Activated CD4-positive, alpha-beta T cell treated with anti-CD3 and anti-CD28 coated beads, Interleukin-2, amount 10 ng/mL, durations not matched to agents 7 days and 5 days (primary cell): ENCODE measurements at regions not wholly inside any gene's neighbourhood (a gene's known extent, or its start where the extent isn't known, plus 50 kb on each side); places are given as distances from the start of the nearest gene placed in this dataset.

Experiments
- CTCF ChIA-PET: fragments of 350-600 bp; sonication (Branson Sonifier 250); formaldehyde crosslinking; loops from one replicate; lab custom pipeline; 2021; ENCODE audit warnings: antibody characterized with exemption; lab: Charles Lee
- POLR2A ChIA-PET: fragments of 350-600 bp; sonication (Branson Sonifier 250); formaldehyde crosslinking; loops from one replicate; lab custom pipeline; 2021; ENCODE audit warnings: antibody characterized with exemption; lab: Charles Lee
- DNase-seq: peaks from one replicate; pipeline ENCODE4 v3.0.0-alpha.2; 2020
- H3K27ac Mint-ChIP-seq: one replicate; pipeline ENCODE4 v1.8.0; 2021; ENCODE audit warnings: mild to moderate bottlenecking, moderate library complexity, mixed read lengths
- H3K27me3 Mint-ChIP-seq: one replicate; pipeline ENCODE4 v1.8.0; 2021; ENCODE audit warnings: mixed read lengths
- H3K36me3 Mint-ChIP-seq: one replicate; pipeline ENCODE4 v1.8.0; 2021; ENCODE audit warnings: low read depth, mixed read lengths
- H3K4me1 Mint-ChIP-seq: one replicate; pipeline ENCODE4 v1.8.0; 2021; ENCODE audit warnings: mixed read lengths
- H3K4me3 Mint-ChIP-seq: one replicate; pipeline ENCODE4 v1.8.0; 2021; ENCODE audit warnings: mild to moderate bottlenecking, moderate library complexity, mixed read lengths
- H3K9me3 Mint-ChIP-seq: one replicate; pipeline ENCODE4 v1.8.0; 2021; ENCODE audit warnings: mixed read lengths

DNA sequence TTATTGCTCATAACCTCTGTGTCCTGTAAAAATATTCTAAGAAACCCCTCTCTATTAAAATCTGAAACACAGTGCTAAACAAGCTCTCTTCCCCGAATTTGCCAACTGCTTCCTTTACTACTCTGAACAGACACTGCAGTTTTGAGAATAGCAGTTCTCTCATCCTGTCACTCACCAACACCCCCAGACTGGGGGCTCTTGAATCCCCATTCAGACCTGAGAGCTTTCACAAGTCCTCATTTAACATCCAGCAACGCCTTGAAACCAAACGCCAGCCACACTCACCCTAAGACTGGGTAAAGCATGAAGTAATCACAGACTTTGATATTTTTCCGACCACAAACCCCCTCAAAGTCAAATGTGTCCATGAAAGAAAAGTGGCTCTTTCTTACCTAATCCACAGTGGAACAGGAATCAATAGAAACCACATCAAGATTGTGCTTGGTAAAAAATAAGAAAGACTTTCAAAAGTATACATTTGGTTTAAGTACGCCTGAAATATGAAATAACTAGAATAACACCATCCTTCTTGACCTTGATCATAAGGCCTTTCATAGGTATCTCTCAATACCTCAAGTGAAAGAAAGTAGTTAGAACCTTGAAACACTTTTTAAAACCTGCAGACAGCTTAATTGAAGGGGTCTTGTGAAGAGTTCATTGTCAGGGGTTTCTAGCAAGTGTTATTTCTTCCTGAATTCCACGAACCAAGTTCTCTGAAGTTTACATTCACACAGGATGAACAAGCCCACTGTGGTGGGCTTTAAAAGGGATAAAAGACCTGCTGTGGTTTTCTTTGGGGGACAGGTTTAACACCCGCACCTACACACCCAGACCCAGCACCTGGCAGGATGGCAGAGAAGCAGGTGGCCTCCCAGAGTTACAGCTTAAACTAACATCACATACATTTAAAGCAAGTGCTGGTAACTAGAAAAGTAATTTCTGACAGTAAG is 412.6 kb downstream of the MLLT3 start:
- H3K4me1 Mint-ChIP-seq, result peaks cover 51% of the 10 kb centered on the region
- H3K36me3 Mint-ChIP-seq, result peaks cover 20% of the 10 kb centered on the region
- H3K27ac Mint-ChIP-seq, result peak overlapping the region; percentile 87
- peak; percentile 88 for DNase-seq
- H3K4me3 Mint-ChIP-seq, result peak overlapping the region; percentile 34
- H3K27me3 Mint-ChIP-seq, result no peaks in the 10 kb centered on the region
- POLR2A ChIA-PET, result interaction anchor here (0.7 to 1.7 kb wide), 3 partner anchors 33 to 413 kb away, joined by 3 to 7 read pairs (median 3); partner anchors contain the start of gene MLLT3
- CTCF ChIA-PET, result interaction anchor here (0.7 to 1.2 kb wide), 4 partner anchors 14 to 699 kb away, joined by 3 to 5 read pairs (median 3); no protein-coding TSS in a partner anchor
- H3K9me3 Mint-ChIP-seq, result peaks cover 7% of the 10 kb centered on the region

GRCh38 chr9:20208961-20209371 is 413.3 kb downstream of the MLLT3 start:
- DNase-seq, result no peak
- CTCF ChIA-PET, result interaction anchor here (0.8 to 1.7 kb wide), 3 partner anchors 8 to 60 kb away, joined by 3 to 4 read pairs (median 3); no protein-coding TSS in a partner anchor

DNA sequence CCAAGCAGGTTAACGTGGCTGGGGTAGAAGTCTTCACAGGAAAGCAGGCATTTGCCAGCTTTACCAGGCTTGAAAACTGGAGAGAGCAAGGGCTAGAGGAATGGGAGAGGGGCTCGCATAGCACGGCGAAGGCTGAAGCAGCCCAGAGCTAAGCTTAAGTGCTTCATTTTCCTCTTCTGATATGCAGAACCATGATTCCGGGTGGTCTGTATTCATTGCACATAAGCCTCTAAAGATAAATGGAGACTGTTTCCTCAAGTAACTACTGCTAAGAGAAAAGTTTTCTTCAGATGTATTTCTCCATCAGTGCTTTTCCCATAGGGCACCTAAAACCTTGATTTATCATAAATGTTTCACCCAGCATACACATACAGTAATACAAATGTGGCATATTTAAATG is 414.1 kb downstream of the MLLT3 start:
- ChIA-PET CTCF (interaction anchor here (1.7 kb wide), 1 partner anchor 9 kb away, joined by 4 read pairs; no protein-coding TSS in a partner anchor), POLR2A (no interaction called here)
- no peaks in the 10 kb centered on the region for H3K27me3 Mint-ChIP-seq
- peaks cover 51% of the 10 kb centered on the region for H3K4me1 Mint-ChIP-seq
- no peak overlapping the region for H3K4me3 Mint-ChIP-seq
- H3K36me3 Mint-ChIP-seq, result peaks cover 13% of the 10 kb centered on the region
- H3K9me3 Mint-ChIP-seq, result peaks cover 5% of the 10 kb centered on the region
- peak overlapping the region; percentile 87 for H3K27ac Mint-ChIP-seq
- DNase-seq, result no peak

More at GRCh38 chr9:20208961-20209371, 413.3 kb downstream of the MLLT3 start:
- H3K4me1 Mint-ChIP-seq, result peaks cover 51% of the 10 kb centered on the region
- H3K27ac Mint-ChIP-seq, result peak overlapping the region; percentile 87
- POLR2A ChIA-PET, result interaction anchor here (0.6 to 1.7 kb wide), 3 partner anchors 34 to 413 kb away, joined by 3 to 7 read pairs (median 3); partner anchors contain the start of gene MLLT3
- peaks cover 3% of the 10 kb centered on the region for H3K9me3 Mint-ChIP-seq
- peak overlapping the region; percentile 34 for H3K4me3 Mint-ChIP-seq
- no peaks in the 10 kb centered on the region for H3K27me3 Mint-ChIP-seq
- peaks cover 16% of the 10 kb centered on the region for H3K36me3 Mint-ChIP-seq

GRCh38 chr9:20207176-20207575 is 415.1 kb downstream of the MLLT3 start:
- Mint-ChIP-seq H3K36me3 (peaks cover 17% of the 10 kb centered on the region), H3K9me3 (peaks cover 9% of the 10 kb centered on the region), H3K4me3 (no peak overlapping the region), H3K27me3 (no peaks in the 10 kb centered on the region), H3K4me1 (peaks cover 57% of the 10 kb centered on the region), H3K27ac (peak overlapping the region; percentile 62)
- ChIA-PET CTCF (interaction anchor here (0.6 to 1.7 kb wide), 2 partner anchors 10 to 11 kb away, joined by 3 to 4 read pairs; no protein-coding TSS in a partner anchor), POLR2A (no interaction called here)
- no peak for DNase-seq

DNA sequence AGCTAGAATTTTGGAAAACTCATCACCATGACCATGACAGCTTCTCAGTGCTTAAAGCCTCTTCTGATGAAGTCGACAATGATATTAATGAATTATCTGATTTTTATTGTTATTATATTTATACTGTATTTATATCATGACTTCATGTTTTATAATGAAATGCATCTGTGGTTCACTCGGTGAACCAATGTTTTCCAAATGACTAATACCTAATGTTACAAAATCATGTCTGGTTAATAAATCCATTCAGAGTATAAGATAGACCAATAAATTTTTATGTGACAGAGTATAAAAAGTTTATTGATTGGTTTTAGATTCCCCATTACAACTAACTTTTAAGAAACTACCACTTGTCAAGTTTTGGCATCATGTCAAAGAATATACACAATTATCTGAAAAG is 416.5 kb downstream of the MLLT3 start:
- H3K4me1 Mint-ChIP-seq, result peaks cover 66% of the 10 kb centered on the region
- CTCF ChIA-PET, result interaction anchor here (0.6 kb wide), 1 partner anchor 905 kb away, joined by 4 read pairs; no protein-coding TSS in a partner anchor

GRCh38 chr9:20200991-20201431 is 412.2 kb upstream of the SLC24A2 start:
- peaks cover 27% of the 10 kb centered on the region for H3K9me3 Mint-ChIP-seq
- ChIA-PET CTCF (interaction anchor here (1.1 to 1.3 kb wide), 2 partner anchors 12 to 42 kb away, joined by 3 read pairs; no protein-coding TSS in a partner anchor), POLR2A (no interaction called here)
- peak overlapping the region; percentile 50 for H3K27ac Mint-ChIP-seq
- H3K27me3 Mint-ChIP-seq, result peaks cover 2% of the 10 kb centered on the region
- peaks cover 39% of the 10 kb centered on the region for H3K4me1 Mint-ChIP-seq
- no peak overlapping the region for H3K4me3 Mint-ChIP-seq
- no peak for DNase-seq
- peaks cover 27% of the 10 kb centered on the region for H3K36me3 Mint-ChIP-seq

More for the DNA sequence above, 416.5 kb downstream of the MLLT3 start:
- Mint-ChIP-seq H3K36me3 (peaks cover 23% of the 10 kb centered on the region), H3K27ac (no peak overlapping the region), H3K27me3 (peaks cover 2% of the 10 kb centered on the region), H3K9me3 (peaks cover 19% of the 10 kb centered on the region), H3K4me3 (no peak overlapping the region)
- POLR2A ChIA-PET, result interaction anchor here (0.6 kb wide), 1 partner anchor 120 kb away, joined by 3 read pairs; no protein-coding TSS in a partner anchor
- no peak for DNase-seq

DNA sequence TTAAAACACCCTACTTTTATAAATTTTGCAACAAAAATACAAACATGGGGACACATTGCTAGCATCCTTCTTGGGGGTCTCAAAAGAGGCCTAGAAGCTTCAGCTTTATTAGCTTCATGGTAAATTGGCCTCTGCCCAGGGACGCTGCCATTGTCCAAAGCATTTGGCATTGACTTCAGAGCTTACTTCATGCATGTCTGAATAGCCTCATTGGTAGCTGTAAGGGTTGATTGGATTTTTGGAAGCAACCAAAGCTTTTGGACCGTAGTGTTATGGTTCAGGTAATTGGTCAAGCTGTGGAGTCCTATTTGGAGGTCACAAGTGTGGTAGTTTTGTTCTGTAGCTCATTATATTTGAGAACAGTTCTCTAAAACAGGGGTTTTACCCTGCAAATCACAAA is 411.7 kb upstream of the SLC24A2 start:
- Mint-ChIP-seq H3K27ac (no peak overlapping the region), H3K9me3 (peaks cover 30% of the 10 kb centered on the region), H3K4me1 (peaks cover 39% of the 10 kb centered on the region), H3K4me3 (no peak overlapping the region), H3K27me3 (peaks cover 2% of the 10 kb centered on the region), H3K36me3 (peaks cover 26% of the 10 kb centered on the region)
- POLR2A ChIA-PET, result no interaction called here
- CTCF ChIA-PET, result interaction anchor here (1.3 kb wide), 1 partner anchor 42 kb away, joined by 3 read pairs; no protein-coding TSS in a partner anchor
- no peak for DNase-seq

DNA sequence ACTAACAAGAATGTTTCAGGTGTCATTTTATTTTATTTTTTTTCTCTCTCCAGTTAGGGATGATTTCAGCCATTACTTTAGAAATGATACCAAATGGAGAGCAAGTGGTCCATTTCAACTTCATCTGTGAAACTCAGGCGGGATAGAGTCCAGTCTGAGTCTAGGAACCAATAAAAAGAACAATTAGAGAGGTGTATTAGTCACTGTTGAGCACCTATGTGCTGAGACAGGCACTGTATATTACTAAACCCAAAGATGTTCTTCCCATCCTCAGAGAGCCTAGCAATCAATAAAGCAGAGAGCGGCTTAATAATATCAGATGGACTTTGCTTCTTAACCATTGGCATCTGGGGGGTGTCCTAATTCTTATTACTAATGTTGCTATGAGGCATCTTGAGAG is 410.3 kb upstream of the SLC24A2 start:
- Mint-ChIP-seq H3K9me3 (peaks cover 39% of the 10 kb centered on the region), H3K27me3 (peaks cover 2% of the 10 kb centered on the region), H3K4me3 (no peak overlapping the region), H3K36me3 (peaks cover 28% of the 10 kb centered on the region), H3K27ac (no peak overlapping the region), H3K4me1 (peaks cover 37% of the 10 kb centered on the region)
- POLR2A ChIA-PET, result interaction anchor here (0.6 kb wide), 1 partner anchor 423 kb away, joined by 8 read pairs; the partner anchor contains the start of gene MLLT3
- CTCF ChIA-PET, result interaction anchor here (0.7 kb wide), 1 partner anchor 15 kb away, joined by 3 read pairs; no protein-coding TSS in a partner anchor
- no peak for DNase-seq

DNA sequence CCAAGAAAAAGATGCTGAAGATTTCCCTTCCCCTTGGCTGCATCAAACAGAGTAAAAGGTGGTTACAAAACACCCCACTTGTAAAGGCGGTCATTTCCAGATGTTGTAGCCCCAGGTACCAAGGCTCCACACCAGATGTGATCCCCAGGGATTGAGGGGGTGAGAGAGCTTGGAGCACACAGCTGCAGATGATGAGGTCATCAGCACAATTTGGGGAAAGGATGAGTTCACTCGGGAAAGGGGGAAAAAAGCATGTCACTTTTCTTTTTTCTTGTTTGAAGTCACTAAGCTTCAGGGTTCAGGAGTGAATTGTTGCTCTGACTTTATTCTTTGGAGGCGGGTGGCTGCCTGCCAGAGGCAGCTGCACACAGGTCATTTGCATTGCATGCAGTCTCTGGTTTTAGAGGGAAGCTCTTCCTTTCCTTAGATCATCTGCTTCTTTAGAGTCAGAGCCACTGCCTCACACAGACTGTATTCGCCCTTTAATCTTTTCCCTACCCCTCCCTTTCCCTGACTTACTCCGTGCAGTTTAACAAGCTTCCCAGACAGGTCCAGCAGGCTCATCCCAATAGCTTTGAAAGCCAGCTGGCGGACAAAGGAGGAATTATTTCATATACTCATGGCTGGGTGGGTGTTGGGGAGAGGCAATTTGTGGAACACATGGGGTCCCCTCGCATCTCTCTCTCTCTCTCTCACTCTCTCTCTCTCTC is 409.3 kb upstream of the SLC24A2 start:
- Mint-ChIP-seq H3K4me3 (no peak overlapping the region), H3K4me1 (peaks cover 33% of the 10 kb centered on the region), H3K9me3 (peaks cover 43% of the 10 kb centered on the region), H3K36me3 (peaks cover 27% of the 10 kb centered on the region), H3K27ac (peak overlapping the region; percentile 19), H3K27me3 (peaks cover 2% of the 10 kb centered on the region)
- POLR2A ChIA-PET, result no interaction called here
- CTCF ChIA-PET, result no interaction called here
- DNase-seq, result no peak

DNA sequence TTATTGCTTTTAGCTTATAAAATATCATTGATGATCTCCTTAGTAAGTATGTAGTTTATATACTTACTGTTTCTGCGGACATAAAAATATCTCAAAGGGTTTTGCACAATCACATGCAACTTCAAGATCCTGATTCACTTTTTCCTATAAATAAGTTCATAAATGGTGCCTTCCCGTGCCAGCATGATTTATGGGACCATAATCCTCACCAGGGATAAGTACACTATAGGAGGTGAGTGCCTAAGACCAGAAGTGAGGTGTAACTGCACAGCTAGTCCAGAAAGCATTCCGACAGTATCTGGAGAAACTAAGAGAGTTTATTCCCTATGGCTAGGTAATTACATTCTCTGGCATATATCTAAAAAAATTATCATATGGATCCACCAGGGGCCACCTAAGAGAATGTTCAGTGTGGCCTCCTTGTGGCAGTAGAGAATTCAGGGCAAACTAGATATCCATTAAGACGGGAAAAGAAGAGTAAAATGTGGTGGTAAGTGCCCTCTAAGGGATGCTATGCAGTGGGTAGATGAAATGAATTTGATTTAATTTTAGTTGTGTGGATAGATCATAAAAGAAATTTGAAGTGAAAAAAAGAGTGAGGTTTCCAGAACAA is 402.5 kb upstream of the SLC24A2 start:
- H3K36me3 Mint-ChIP-seq, result peaks cover 13% of the 10 kb centered on the region
- H3K4me1 Mint-ChIP-seq, result no peaks in the 10 kb centered on the region
- peaks cover 3% of the 10 kb centered on the region for H3K27me3 Mint-ChIP-seq
- no peak overlapping the region for H3K27ac Mint-ChIP-seq
- H3K9me3 Mint-ChIP-seq, result peaks cover 36% of the 10 kb centered on the region
- no peak overlapping the region for H3K4me3 Mint-ChIP-seq
- POLR2A ChIA-PET, result no interaction called here
- DNase-seq, result no peak
- CTCF ChIA-PET, result interaction anchor here (0.8 kb wide), 1 partner anchor 144 kb away, joined by 3 read pairs; no protein-coding TSS in a partner anchor

DNA sequence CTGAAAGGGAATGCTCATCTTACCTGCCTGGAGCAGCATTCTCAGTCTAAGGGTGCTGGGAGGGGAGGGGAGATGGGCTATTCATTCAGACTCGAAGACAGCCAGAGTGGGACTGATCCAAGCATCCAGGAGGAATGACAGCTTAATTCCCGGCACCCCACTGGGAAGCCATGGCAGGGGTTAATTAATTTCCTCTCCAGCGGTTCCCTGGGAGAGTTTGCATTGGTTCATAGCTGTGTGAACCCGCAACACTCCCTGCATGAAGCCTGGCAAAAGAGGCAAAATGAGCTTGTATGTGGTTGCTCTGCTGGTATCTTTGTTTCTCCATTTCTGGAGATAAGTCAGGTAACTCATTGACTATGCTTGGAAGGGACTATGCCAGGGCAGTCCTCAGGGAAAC is 401.0 kb upstream of the SLC24A2 start:
- Mint-ChIP-seq H3K4me3 (no peak overlapping the region), H3K27ac (no peak overlapping the region), H3K9me3 (peaks cover 34% of the 10 kb centered on the region), H3K4me1 (no peaks in the 10 kb centered on the region), H3K27me3 (peaks cover 3% of the 10 kb centered on the region), H3K36me3 (peaks cover 11% of the 10 kb centered on the region)
- ChIA-PET POLR2A (no interaction called here), CTCF (interaction anchor here (1.3 to 1.5 kb wide), 2 partner anchors 11 to 15 kb away, joined by 3 to 4 read pairs; no protein-coding TSS in a partner anchor)
- no peak for DNase-seq
